ENCODE measurements at regions not wholly inside any gene's neighbourhood (a gene's known extent, or its start where the extent isn't known, plus 50 kb on each side); places are given as distances from the start of the nearest gene placed in this dataset.

DNA sequence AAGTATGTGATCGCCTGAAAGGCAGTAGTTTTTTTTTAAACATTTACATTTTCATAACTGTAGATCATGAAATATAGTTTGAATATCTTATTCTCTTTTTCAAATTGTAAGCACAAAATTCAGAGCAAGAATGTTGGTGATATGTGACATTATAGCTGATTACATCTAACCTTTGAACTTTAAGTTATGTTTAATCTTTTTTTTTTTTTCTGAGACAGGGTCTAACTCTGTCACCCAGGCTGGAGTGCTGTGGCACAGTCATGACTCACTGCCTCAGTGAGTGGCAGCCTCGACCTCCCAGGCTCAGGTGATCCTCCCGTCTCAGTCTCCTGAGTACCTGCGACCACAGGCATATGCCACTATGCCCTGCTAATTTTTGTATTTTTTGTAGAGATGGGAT, 278.7 kb upstream of the NEBL start:
- DNase-seq: no peak
- FAIRE-seq: no peak
- H3K27ac ChIP-seq (ENCODE audit: low read depth in 2 of 2, low read length in 2 of 2): no peak overlapping the region
- TF ChIP-seq, protein P1, sequence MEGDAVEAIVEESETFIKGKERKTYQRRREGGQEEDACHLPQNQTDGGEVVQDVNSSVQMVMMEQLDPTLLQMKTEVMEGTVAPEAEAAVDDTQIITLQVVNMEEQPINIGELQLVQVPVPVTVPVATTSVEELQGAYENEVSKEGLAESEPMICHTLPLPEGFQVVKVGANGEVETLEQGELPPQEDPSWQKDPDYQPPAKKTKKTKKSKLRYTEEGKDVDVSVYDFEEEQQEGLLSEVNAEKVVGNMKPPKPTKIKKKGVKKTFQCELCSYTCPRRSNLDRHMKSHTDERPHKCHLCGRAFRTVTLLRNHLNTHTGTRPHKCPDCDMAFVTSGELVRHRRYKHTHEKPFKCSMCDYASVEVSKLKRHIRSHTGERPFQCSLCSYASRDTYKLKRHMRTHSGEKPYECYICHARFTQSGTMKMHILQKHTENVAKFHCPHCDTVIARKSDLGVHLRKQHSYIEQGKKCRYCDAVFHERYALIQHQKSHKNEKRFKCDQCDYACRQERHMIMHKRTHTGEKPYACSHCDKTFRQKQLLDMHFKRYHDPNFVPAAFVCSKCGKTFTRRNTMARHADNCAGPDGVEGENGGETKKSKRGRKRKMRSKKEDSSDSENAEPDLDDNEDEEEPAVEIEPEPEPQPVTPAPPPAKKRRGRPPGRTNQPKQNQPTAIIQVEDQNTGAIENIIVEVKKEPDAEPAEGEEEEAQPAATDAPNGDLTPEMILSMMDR (IDR thresholded peaks at IDR 0.05; ENCODE audit: borderline replicate concordance, extremely low read depth, insufficient read depth): no peak
- intact Hi-C loops (cut with DNase I): no loop called here
- H3K4me3 ChIP-seq (ENCODE audit: low read length in 3 of 3): no peak overlapping the region
- H3K9me3 ChIP-seq (ENCODE audit: control insufficient read depth in 2 of 3, insufficient read depth in 1 of 3, low read length in 3 of 3): no peaks in the 10 kb centered on the region
- H3K9ac ChIP-seq (ENCODE audit: low read length in 3 of 3): no peak overlapping the region
- H3K36me3 ChIP-seq (ENCODE audit: control insufficient read depth in 2 of 3, insufficient read depth in 3 of 3, low read length in 3 of 3): peaks cover 0 to 4% (median 0%) of the 10 kb centered on the region in 3 donors
- peaks cover 0 to 4% (median 3%) of the 10 kb centered on the region in 3 donors for H3K4me1 ChIP-seq (ENCODE audit: control insufficient read depth in 2 of 3, insufficient read depth in 2 of 3, low read depth in 1 of 3, low read length in 3 of 3)
- H3K27me3 ChIP-seq (ENCODE audit: control insufficient read depth, insufficient read depth, low read length): no peaks in the 10 kb centered on the region

DNA sequence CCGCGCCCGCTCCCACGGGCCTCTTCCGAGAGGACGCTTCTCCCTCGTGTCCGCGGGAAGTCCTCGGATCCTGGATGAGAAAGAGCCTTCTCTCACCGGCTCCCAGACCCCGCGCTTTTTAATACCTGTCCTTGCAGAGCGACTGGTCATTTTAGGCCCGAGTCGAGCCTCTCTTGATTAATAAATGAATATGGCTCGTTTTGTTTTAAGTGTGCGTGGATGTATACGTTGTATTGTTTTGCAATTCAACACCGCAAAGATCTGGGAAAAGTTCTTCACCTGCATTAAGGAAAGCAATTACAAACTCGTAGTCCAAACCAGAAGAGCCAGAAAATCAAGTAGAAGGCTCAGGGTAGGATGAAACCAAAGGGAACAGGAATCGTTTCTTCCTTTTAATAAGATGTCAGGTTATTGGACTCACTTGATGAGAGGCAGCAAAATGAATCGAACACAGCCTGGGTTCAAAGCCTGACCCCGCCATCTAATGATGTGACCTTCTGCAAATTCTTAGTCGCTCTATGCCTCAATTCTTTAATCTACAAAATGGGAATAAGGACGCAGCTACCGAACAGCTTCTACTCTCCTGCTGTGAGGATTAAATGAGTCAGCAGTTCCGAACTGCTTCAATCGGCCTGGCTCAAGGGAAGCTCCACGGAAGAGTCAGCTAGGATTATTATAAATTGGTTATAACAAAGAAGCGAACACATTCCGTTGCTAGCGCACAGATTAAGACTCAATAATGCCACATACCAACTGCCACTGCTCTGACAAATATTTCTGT, 277.8 kb upstream of the NEBL start:
- Histone ChIP-seq H3K4me3 (ENCODE audit: low read length in 3 of 3) (peak overlapping the region; percentile 32 to 55 (median 40)), H3K36me3 (ENCODE audit: control insufficient read depth in 2 of 3, insufficient read depth in 3 of 3, low read length in 3 of 3) (peaks cover 0 to 4% (median 0%) of the 10 kb centered on the region in 3 donors), H3K4me1 (ENCODE audit: control insufficient read depth in 2 of 3, insufficient read depth in 2 of 3, low read depth in 1 of 3, low read length in 3 of 3) (peaks cover 0 to 4% (median 3%) of the 10 kb centered on the region in 3 donors), H3K27ac (ENCODE audit: low read depth in 2 of 2, low read length in 2 of 2) (peak overlapping the region; percentile 85 to 88), H3K9ac (ENCODE audit: low read length in 3 of 3) (peak overlapping the region; percentile 23 to 75 (median 29)), H3K27me3 (ENCODE audit: control insufficient read depth, insufficient read depth, low read length) (no peaks in the 10 kb centered on the region), H3K9me3 (ENCODE audit: control insufficient read depth in 2 of 3, insufficient read depth in 1 of 3, low read length in 3 of 3) (no peaks in the 10 kb centered on the region)
- TF ChIP-seq, protein P1 (IDR thresholded peaks at IDR 0.05; ENCODE audit: borderline replicate concordance, extremely low read depth, insufficient read depth): no peak
- intact Hi-C loops (cut with DNase I): no loop called here
- FAIRE-seq (no peak), DNase-seq (peak in 2 of 5 donors; percentile 27 to 63)

DNA sequence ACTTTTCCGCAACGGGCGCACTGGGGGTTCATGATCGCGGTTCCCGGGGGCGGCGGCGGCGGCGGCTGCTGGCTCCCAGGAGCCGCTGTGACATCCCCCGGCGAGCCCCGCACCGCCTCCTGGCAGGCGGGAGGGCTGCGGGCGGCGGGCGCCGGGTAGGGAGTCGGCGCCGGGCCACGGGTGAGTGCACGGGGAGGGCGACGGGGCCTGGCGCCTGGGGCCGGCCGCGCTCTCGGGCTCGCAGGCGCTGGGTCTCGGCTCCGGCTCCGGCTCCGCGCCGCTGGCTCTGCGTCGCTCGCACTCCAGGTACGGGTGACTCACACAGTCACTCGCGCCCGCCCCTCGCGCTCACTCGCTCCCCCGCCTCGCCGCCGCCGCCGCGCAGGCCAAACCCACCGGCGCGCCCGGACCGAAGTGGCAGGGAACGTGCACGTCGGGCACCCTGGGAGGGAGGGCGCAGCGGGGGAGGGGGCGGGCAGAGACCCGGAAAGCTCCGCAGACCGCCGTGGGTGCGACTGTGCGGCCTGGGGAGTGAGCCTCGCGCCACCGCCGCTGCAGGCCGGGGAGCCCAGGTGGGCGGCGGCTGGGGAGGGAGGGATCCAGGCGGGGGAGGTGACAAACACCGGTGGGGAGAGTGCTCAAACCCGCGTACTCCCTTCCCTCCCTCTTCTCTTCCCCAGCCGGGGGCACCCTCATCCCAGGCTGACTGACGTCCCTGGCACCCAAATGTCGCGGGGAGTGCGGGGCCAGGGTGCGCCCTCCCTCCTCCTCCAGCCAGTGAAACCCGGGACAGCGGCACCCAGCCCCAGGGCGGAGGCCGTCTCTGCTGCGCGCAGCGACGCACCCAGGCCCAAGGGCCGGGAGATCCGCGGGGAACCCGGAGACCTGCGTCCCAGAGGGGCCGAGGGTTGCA, 276.9 kb upstream of the NEBL start:
- DNase-seq (peak; percentile 84 to 95 (median 91)), FAIRE-seq (no peak)
- Histone ChIP-seq H3K27ac (ENCODE audit: low read depth in 2 of 2, low read length in 2 of 2) (peak overlapping the region; percentile 85 to 88), H3K27me3 (ENCODE audit: control insufficient read depth, insufficient read depth, low read length) (no peaks in the 10 kb centered on the region), H3K36me3 (ENCODE audit: control insufficient read depth in 2 of 3, insufficient read depth in 3 of 3, low read length in 3 of 3) (peaks cover 0 to 4% (median 0%) of the 10 kb centered on the region in 3 donors), H3K4me1 (ENCODE audit: control insufficient read depth in 2 of 3, insufficient read depth in 2 of 3, low read depth in 1 of 3, low read length in 3 of 3) (peaks cover 0 to 4% (median 3%) of the 10 kb centered on the region in 3 donors), H3K4me3 (ENCODE audit: low read length in 3 of 3) (peak overlapping the region; percentile 60 to 69 (median 62)), H3K9me3 (ENCODE audit: control insufficient read depth in 2 of 3, insufficient read depth in 1 of 3, low read length in 3 of 3) (no peaks in the 10 kb centered on the region), H3K9ac (ENCODE audit: low read length in 3 of 3) (peak overlapping the region; percentile 23 to 86 (median 29))
- TF ChIP-seq, protein P1 (IDR thresholded peaks at IDR 0.05; ENCODE audit: borderline replicate concordance, extremely low read depth, insufficient read depth): no peak
- intact Hi-C loops (cut with DNase I): no loop called here
